ENCODE measurements at regions not wholly inside any gene's neighbourhood (a gene's known extent, or its start where the extent isn't known, plus 50 kb on each side); places are given as distances from the start of the nearest gene placed in this dataset.

DNA sequence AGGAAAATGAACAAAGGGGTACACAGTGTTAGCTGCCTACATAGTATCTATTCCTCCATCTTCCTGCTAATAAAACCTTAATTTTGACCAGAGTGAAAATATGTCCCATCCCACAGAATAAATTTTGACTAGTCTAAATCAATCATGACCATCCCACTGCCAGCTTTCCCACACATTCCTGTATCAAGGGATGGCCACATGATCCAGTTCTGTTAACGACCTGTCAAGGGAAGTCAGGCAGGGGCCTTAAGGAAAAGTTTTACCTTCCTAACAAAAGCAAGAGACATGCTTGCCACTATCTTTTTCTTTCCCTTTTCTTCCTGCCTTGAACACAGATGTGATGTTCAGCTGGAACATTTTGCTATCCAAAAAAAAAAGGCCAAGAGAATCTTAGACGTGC, 185.0 kb upstream of the CHAC2 start:
- Histone ChIP-seq H3K4me3 (no peak overlapping the region), H3K27ac (no peak overlapping the region)
- TF ChIP-seq, protein P1, sequence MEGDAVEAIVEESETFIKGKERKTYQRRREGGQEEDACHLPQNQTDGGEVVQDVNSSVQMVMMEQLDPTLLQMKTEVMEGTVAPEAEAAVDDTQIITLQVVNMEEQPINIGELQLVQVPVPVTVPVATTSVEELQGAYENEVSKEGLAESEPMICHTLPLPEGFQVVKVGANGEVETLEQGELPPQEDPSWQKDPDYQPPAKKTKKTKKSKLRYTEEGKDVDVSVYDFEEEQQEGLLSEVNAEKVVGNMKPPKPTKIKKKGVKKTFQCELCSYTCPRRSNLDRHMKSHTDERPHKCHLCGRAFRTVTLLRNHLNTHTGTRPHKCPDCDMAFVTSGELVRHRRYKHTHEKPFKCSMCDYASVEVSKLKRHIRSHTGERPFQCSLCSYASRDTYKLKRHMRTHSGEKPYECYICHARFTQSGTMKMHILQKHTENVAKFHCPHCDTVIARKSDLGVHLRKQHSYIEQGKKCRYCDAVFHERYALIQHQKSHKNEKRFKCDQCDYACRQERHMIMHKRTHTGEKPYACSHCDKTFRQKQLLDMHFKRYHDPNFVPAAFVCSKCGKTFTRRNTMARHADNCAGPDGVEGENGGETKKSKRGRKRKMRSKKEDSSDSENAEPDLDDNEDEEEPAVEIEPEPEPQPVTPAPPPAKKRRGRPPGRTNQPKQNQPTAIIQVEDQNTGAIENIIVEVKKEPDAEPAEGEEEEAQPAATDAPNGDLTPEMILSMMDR (IDR thresholded peaks at IDR 0.05) = no peak
- no peak for DNase-seq (ENCODE audit: low spot score)

DNA sequence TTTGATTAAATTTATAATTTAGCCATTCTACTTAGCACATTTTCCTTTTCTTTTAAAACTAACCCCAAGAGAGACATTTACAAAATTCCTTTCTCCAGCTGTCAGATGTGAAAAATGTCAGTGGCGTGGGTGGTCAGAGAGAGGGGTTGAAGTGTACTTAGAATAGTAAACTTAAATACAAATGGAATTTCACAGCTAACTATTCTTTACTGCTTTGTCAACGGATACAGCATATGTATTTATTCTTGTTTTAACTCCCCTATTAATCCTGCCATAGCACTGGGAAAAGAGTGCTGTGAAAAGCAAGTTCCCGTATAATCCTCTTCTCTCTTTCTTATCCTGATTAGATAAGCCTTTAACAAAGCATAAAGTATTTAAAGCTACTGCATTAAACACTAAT, 191.4 kb upstream of the CHAC2 start:
- H3K4me3 ChIP-seq = peak overlapping the region; percentile 39
- TF ChIP-seq, protein P1 (IDR thresholded peaks at IDR 0.05) = no peak
- no peak overlapping the region for H3K27ac ChIP-seq
- DNase-seq (ENCODE audit: low spot score) = no peak

DNA sequence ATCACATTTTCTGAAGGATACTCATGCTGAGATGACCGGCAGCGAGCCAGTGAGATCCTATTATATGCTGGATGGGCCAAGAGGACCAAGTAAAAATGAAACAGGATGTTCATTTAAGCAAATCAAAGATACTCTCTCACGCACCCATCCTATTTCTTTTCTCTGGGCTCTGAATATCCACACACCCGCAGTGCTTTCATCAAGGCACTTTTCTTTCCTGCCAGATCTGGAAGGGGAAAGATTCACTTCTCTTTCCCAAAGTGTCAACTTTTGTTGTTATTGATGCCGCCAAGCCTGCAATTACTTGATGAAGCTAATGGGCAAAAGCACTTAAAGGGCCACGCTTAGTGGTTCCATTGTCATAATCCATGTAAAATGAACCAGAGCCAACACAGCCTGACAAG, 191.9 kb upstream of the CHAC2 start:
- DNase-seq (ENCODE audit: low spot score) = no peak
- peak overlapping the region; percentile 39 for H3K4me3 ChIP-seq
- TF ChIP-seq, protein P1 (IDR thresholded peaks at IDR 0.05) = no peak
- H3K27ac ChIP-seq = no peak overlapping the region

DNA sequence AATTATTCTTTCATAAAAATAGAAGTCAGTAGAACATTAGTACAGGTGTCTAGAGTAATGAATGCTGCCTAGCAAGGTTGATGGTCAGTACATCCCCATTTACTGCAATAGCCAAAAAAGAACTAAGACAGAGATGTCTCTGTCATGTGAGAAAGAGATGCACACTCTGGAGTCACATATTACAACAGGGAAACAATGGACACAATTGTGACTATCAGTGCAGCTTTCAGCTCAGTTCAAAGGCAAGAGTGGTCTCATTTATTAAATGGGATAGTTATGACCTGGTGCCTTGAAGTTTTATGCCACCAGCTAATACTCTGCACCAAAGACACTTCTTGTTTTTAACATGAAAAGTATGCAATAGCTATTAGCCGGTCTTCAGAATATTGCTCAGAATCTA, 194.9 kb upstream of the CHAC2 start:
- H3K4me3 ChIP-seq = no peak overlapping the region
- TF ChIP-seq, protein P1 (IDR thresholded peaks at IDR 0.05) = no peak
- no peak for DNase-seq (ENCODE audit: low spot score)
- no peak overlapping the region for H3K27ac ChIP-seq

DNA sequence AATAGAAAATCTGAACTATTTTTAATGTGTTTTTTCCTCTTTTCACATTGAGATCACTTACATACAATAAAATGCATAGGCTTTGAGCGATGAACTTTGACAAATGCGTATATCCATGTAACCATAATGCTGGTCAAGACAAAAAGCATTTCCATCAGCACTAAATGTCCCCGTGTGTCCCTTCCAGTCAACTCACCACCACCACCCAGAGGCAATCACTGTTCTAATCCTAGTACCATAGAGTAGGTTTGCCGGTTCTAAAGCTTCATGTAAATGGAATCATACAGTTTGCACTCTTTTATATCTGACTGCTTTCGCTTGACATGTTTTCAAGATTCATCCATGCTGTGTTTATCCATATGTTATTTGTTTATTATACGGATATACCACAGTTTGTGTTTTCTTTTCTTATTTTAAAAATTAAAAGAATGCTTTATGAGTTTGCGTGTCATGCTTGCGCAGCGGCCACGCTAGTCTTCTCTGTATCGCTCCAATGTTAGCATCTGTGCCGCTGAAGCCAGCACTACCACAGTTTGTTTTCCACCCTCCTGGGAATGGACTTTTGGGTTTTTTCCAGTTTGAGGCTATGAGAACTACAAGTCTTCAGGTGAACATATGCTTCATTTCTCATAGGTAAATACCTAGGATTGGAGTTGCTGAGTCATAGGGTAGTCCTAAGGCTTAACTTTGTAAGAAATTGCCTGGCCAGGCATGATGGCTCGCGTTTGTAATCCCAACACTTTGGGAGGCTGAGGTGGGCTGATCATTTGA, 197.5 kb upstream of the CHAC2 start:
- no peak for DNase-seq (ENCODE audit: low spot score)
- Histone ChIP-seq H3K27ac (no peak overlapping the region), H3K4me3 (no peak overlapping the region)
- TF ChIP-seq, protein P1 (IDR thresholded peaks at IDR 0.05) = no peak

DNA sequence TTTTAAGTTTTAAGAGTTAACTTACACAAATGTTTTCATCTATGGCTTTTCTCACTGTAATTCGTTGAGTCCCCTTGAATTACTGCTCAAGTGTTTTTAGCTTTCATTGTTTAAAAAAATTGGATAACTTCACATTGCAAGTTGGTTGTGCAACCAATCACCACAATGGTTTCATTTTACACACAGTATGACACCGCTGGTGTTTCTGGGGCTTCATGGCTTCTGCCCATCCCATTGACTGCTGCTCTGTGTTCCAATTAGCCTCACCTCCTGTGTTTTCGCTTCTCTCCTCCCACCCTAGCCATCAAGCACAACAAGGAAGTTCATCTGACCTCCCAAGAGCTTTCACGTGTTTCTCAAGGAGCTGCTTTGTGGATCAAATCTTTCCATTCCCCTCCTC, 199.1 kb upstream of the CHAC2 start:
- DNase-seq (ENCODE audit: low spot score) = no peak
- Histone ChIP-seq H3K27ac (no peak overlapping the region), H3K4me3 (no peak overlapping the region)
- TF ChIP-seq, protein P1 (IDR thresholded peaks at IDR 0.05) = no peak

DNA sequence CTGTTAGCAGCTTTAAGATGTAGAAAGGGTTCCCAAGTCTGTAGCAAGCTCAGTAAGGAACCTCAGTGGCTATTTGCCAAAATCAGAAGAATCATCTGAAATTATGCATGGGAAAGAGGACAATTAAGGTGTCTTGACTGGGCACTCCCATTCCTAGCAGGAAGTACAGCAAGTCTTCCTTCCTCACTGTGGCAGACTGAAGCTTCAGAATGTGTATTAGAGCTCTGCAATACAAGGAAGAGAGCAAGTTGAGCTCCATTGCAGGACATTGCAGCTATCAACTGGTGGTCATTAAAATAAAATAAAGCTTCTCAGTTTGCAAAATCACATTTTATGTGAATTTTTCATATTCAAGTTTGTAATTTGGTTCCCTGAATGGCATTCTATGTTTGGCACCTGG, 200.5 kb upstream of the CHAC2 start:
- TF ChIP-seq, protein P1 (IDR thresholded peaks at IDR 0.05) = no peak
- Histone ChIP-seq H3K4me3 (no peak overlapping the region), H3K27ac (no peak overlapping the region)
- no peak for DNase-seq (ENCODE audit: low spot score)
